ENCODE measurements at regions not wholly inside any gene's neighbourhood (a gene's known extent, or its start where the extent isn't known, plus 50 kb on each side); places are given as distances from the start of the nearest gene placed in this dataset.
"Not testable (repeated sequence)": the region's sequence is repeated elsewhere in the genome, so short reads cannot be mapped to it uniquely, and the experiment has no call there.

- no peak for TF ChIP-seq CTCF (IDR thresholded peaks at IDR 0.05)
- WGBS, 2 donors: 69% methylated on average over 5 of the region's 5 CpGs
- Histone ChIP-seq H3K27me3 (peaks cover 0 to 16% (median 0%) of the 10 kb centered on the region in 7 donors), H3K4me3 (no peak overlapping the region), H3K36me3 (no peaks in the 10 kb centered on the region), H3K9me3 (no peaks in the 10 kb centered on the region), H3K4me1 (no peaks in the 10 kb centered on the region), H3K27ac (no peak overlapping the region)
- DNase-seq (no peak), ATAC-seq (no peak)
- intact Hi-C loops (cut with DNase I): loop anchor here in 1 of 10 donors (5.0 kb wide), 1 partner anchor 52 kb away; no protein-coding TSS in a partner anchor
These were observed 147.6 kb upstream of the TRPM3 start for GRCh38 chr9:71268871-71269635.

- H3K36me3 ChIP-seq: no peaks in the 10 kb centered on the region
- H3K4me3 ChIP-seq: no peak overlapping the region
- TF ChIP-seq CTCF (IDR thresholded peaks at IDR 0.05): no peak
- intact Hi-C loops (cut with DNase I): no loop called here
- H3K27ac ChIP-seq: no peak overlapping the region
- H3K9me3 ChIP-seq: peaks cover 0 to 11% (median 0%) of the 10 kb centered on the region in 11 donors
- ATAC-seq: no peak
- DNase-seq: no peak
- no peaks in the 10 kb centered on the region for H3K4me1 ChIP-seq
- peaks cover 0 to 16% (median 0%) of the 10 kb centered on the region in 7 donors for H3K27me3 ChIP-seq
These were observed 142.0 kb upstream of the TRPM3 start for GRCh38 chr9:71263451-71263850.

GRCh38 chr9:71260419-71260818, 139.0 kb upstream of the TRPM3 start:
- ATAC-seq; intact Hi-C loops (cut with DNase I); H3K4me1 ChIP-seq; H3K27ac ChIP-seq; H3K27me3 ChIP-seq; H3K36me3 ChIP-seq; H3K4me3 ChIP-seq; DNase-seq: not testable (repeated sequence)
- WGBS, 2 donors: 80 to 83% methylated on average over 2 of the region's 2 CpGs
- H3K9me3 ChIP-seq: peaks cover 0 to 11% (median 0%) of the 10 kb centered on the region in 11 donors

GRCh38 chr9:71254592-71255277, 133.3 kb upstream of the TRPM3 start:
- TF ChIP-seq CTCF (IDR thresholded peaks at IDR 0.05): no peak
- no peak for ATAC-seq
- intact Hi-C loops (cut with DNase I): loop anchor here in 2 of 10 donors (10.0 kb wide), 1 partner anchor 330 kb away; no protein-coding TSS in a partner anchor

More at GRCh38 chr9:71254592-71255277, 133.3 kb upstream of the TRPM3 start:
- H3K4me3 ChIP-seq: no peak overlapping the region
- H3K27ac ChIP-seq: no peak overlapping the region
- H3K4me1 ChIP-seq: no peaks in the 10 kb centered on the region
- no peak for DNase-seq
- peaks cover 0 to 22% (median 0%) of the 10 kb centered on the region in 7 donors for H3K27me3 ChIP-seq
- H3K9me3 ChIP-seq: peaks cover 0 to 2% (median 0%) of the 10 kb centered on the region in 11 donors
- no peaks in the 10 kb centered on the region for H3K36me3 ChIP-seq
